Stimulated activated CD8-positive, alpha-beta memory T cell treated with anti-CD3 and anti-CD28 coated beads, Interleukin-7, amount 100 ng/mL, for 4 hours (primary cell): ENCODE measurements at regions not wholly inside any gene's neighbourhood (a gene's known extent, or its start where the extent isn't known, plus 50 kb on each side); places are given as distances from the start of the nearest gene placed in this dataset.
"Not testable (repeated sequence)": the region's sequence is repeated elsewhere in the genome, so short reads cannot be mapped to it uniquely, and the experiment has no call there.

ENCODE experiments used
- DNase-seq, 2 donors: peaks; one replicate each; pipeline ENCODE4 v3.0.0-alpha.2; 2020; ENCODE audit warnings: low read depth in 2 of 2

- no peak for DNase-seq
Measured at GRCh38 chr3:59210260-59210659, 160.4 kb upstream of the CFAP20DC start.

GRCh38 chr3:59192473-59192872, 142.6 kb upstream of the CFAP20DC start:
- DNase-seq, result no peak

- DNase-seq, result no peak
Measured at GRCh38 chr3:59191651-59192050, 141.8 kb upstream of the CFAP20DC start.

- DNase-seq, result no peak
Measured at GRCh38 chr3:59189939-59190338, 140.1 kb upstream of the CFAP20DC start.

- DNase-seq, result no peak
Measured at GRCh38 chr3:59189526-59189925, 139.7 kb upstream of the CFAP20DC start.

- DNase-seq, result no peak
Measured at GRCh38 chr3:59186725-59187124, 136.9 kb upstream of the CFAP20DC start.

GRCh38 chr3:59185591-59186369, 136.0 kb upstream of the CFAP20DC start:
- DNase-seq, result no peak

GRCh38 chr3:59180006-59180405, 130.2 kb upstream of the CFAP20DC start:
- DNase-seq, result no peak

GRCh38 chr3:59178698-59179097, 128.9 kb upstream of the CFAP20DC start:
- no peak for DNase-seq

- no peak for DNase-seq
Measured at GRCh38 chr3:59171491-59171890, 121.7 kb upstream of the CFAP20DC start.

- not testable (repeated sequence) for DNase-seq
Measured at GRCh38 chr3:59170166-59170565, 120.3 kb upstream of the CFAP20DC start.

GRCh38 chr3:59167756-59168155, 117.9 kb upstream of the CFAP20DC start:
- DNase-seq, result no peak

- no peak for DNase-seq
Measured at GRCh38 chr3:59163953-59164352, 114.1 kb upstream of the CFAP20DC start.

GRCh38 chr3:59161048-59161447, 111.2 kb upstream of the CFAP20DC start:
- no peak for DNase-seq

- no peak for DNase-seq
Measured at GRCh38 chr3:59160133-59160746, 110.4 kb upstream of the CFAP20DC start.

- DNase-seq, result no peak
Measured at GRCh38 chr3:59153648-59154047, 103.8 kb upstream of the CFAP20DC start.

- DNase-seq, result no peak
Measured at GRCh38 chr3:59152943-59153342, 103.1 kb upstream of the CFAP20DC start.

- no peak for DNase-seq
Measured at GRCh38 chr3:59150039-59150438, 100.2 kb upstream of the CFAP20DC start.

GRCh38 chr3:59149166-59149565, 99.3 kb upstream of the CFAP20DC start:
- no peak for DNase-seq

- no peak for DNase-seq
Measured at GRCh38 chr3:59143447-59143846, 93.6 kb upstream of the CFAP20DC start.

GRCh38 chr3:59142556-59142955, 92.7 kb upstream of the CFAP20DC start:
- no peak for DNase-seq

- no peak for DNase-seq
Measured at GRCh38 chr3:59138966-59139365, 89.1 kb upstream of the CFAP20DC start.

- no peak for DNase-seq
Measured at GRCh38 chr3:59137415-59137814, 87.6 kb upstream of the CFAP20DC start.

GRCh38 chr3:59136081-59136480, 86.3 kb upstream of the CFAP20DC start:
- DNase-seq, result no peak
